Nephron (organoid): ENCODE measurements at regions not wholly inside any gene's neighbourhood (a gene's known extent, or its start where the extent isn't known, plus 50 kb on each side); places are given as distances from the start of the nearest gene placed in this dataset.

ENCODE experiments used
- H3K27ac Mint-ChIP-seq, 3 experiments: 2 replicates each; pipeline ENCODE4 v1.8.0; 2020; ENCODE audit warnings: mixed read lengths in 3 of 3, mild to moderate bottlenecking in 2 of 3, moderate library complexity in 1 of 3
- H3K27me3 Mint-ChIP-seq: 2 replicates; pipeline ENCODE4 v1.8.0; 2021; ENCODE audit warnings: low read depth, mild to moderate bottlenecking, moderate library complexity, mixed read lengths
- H3K36me3 Mint-ChIP-seq: 2 replicates; pipeline ENCODE4 v1.8.0; 2020; ENCODE audit warnings: low read depth, mixed read lengths
- H3K4me1 Mint-ChIP-seq: 2 replicates; pipeline ENCODE4 v1.8.0; 2020; ENCODE audit warnings: mixed read lengths
- H3K4me3 Mint-ChIP-seq, 3 experiments: 2 replicates each; pipeline ENCODE4 v1.8.0; 2020; ENCODE audit warnings: mild to moderate bottlenecking in 3 of 3, mixed read lengths in 3 of 3, moderate library complexity in 2 of 3
- H3K9me3 Mint-ChIP-seq: 2 replicates; pipeline ENCODE4 v1.8.0; 2020; ENCODE audit warnings: mixed read lengths
- TF ChIP-seq, protein P1 (sequence below), 3 experiments: fragments of 200-600 bp; sonication (generic); IDR thresholded peaks; one replicate each; pipeline ENCODE4 v1.5.0; 2021; ENCODE audit warnings: antibody characterized with exemption in 3 of 3; ENCODE audit not compliant: unreplicated experiment in 3 of 3

DNA sequence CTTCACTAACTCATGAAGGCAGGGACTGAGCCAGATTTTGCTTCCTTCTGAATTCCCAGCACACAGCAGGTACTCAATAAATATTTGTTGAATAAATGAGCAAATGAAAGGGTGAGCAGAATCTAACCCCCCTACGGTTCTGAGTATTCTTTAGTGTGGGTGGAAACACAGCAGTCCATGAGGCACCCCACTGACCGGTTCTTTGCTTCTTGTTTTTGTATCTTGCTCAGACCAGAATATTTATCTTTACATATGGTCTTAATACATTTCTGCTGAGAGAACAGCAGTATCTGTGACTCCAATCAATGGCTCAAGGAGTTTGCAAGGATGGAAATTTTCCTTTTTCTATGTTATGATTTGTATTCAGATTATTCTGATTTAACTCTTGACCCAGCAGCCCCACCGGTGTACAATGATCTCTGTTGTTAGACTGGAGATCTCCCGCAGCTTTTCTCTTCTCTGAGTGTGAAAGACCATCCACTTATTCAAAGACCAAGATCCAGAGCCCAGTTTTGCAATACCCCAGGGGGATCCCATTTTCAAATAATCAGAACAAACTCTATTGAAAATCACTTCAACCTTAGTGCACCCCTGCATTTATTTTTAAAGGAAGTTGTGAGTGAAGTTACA lies 506.5 kb upstream of the TNP1 start:
- TF ChIP-seq, protein P1, sequence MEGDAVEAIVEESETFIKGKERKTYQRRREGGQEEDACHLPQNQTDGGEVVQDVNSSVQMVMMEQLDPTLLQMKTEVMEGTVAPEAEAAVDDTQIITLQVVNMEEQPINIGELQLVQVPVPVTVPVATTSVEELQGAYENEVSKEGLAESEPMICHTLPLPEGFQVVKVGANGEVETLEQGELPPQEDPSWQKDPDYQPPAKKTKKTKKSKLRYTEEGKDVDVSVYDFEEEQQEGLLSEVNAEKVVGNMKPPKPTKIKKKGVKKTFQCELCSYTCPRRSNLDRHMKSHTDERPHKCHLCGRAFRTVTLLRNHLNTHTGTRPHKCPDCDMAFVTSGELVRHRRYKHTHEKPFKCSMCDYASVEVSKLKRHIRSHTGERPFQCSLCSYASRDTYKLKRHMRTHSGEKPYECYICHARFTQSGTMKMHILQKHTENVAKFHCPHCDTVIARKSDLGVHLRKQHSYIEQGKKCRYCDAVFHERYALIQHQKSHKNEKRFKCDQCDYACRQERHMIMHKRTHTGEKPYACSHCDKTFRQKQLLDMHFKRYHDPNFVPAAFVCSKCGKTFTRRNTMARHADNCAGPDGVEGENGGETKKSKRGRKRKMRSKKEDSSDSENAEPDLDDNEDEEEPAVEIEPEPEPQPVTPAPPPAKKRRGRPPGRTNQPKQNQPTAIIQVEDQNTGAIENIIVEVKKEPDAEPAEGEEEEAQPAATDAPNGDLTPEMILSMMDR (IDR thresholded peaks at IDR 0.05; ENCODE audit: unreplicated experiment in 3 of 3): no peak
- Mint-ChIP-seq H3K4me3 (no peak overlapping the region), H3K27ac (no peak overlapping the region), H3K36me3 (peaks cover 3% of the 10 kb centered on the region), H3K27me3 (no peaks in the 10 kb centered on the region), H3K4me1 (peaks cover 34% of the 10 kb centered on the region), H3K9me3 (no peaks in the 10 kb centered on the region)

DNA sequence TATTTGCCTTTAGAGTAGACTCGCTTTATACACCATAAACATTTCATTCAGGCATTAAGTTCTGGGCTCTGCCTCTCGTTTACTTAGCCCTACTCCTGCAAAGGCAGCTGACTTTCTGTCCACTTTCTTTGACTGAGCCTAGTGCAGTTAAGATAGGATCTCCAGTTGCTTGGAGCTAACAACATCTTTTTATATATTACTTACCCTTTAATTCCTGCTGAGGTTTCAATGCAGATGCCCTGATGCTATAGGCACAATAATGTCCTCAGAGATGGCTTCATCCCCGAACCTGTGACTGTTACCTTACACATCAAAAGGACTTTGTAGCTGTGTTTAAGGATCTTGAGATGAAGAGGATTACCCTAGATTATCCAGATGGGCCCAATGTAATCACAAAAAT lies 505.8 kb upstream of the TNP1 start:
- Mint-ChIP-seq H3K4me1 (peaks cover 41% of the 10 kb centered on the region), H3K9me3 (no peaks in the 10 kb centered on the region), H3K36me3 (peaks cover 3% of the 10 kb centered on the region), H3K4me3 (no peak overlapping the region), H3K27me3 (no peaks in the 10 kb centered on the region), H3K27ac (no peak overlapping the region)
- TF ChIP-seq, protein P1 (IDR thresholded peaks at IDR 0.05; ENCODE audit: unreplicated experiment in 3 of 3): no peak

- H3K27me3 Mint-ChIP-seq: no peaks in the 10 kb centered on the region
- H3K4me1 Mint-ChIP-seq: peaks cover 53% of the 10 kb centered on the region
- peak overlapping the region in 2 of 3 experiments; percentile 6 to 98 for H3K27ac Mint-ChIP-seq
- H3K9me3 Mint-ChIP-seq: no peaks in the 10 kb centered on the region
- no peaks in the 10 kb centered on the region for H3K36me3 Mint-ChIP-seq
- TF ChIP-seq, protein P1 (IDR thresholded peaks at IDR 0.05; ENCODE audit: unreplicated experiment in 3 of 3): no peak
- H3K4me3 Mint-ChIP-seq: no peak overlapping the region
These were observed 504.4 kb upstream of the TNP1 start for GRCh38 chr2:217364224-217364623.

DNA sequence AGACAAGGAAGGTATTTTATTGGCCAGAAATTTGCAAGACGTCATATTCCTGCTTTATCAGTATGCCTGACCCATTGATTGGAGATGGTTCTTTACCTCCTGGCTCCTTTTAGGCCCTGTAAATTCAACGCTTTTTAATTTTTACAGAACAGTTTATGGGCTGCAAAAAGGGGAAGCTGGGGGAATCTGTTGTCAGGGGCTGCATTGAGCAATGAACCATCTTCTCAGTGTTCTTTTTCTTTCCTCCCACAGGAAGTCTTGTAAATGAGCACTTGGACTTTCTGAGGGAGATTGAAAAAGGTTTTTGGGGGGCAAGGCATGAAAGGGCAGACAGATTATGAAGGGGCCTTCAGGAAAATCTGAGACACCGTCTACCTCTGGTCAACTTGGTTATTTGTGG lies 503.6 kb upstream of the TNP1 start:
- TF ChIP-seq, protein P1 (IDR thresholded peaks at IDR 0.05; ENCODE audit: unreplicated experiment in 3 of 3): no peak
- H3K4me1 Mint-ChIP-seq: peaks cover 52% of the 10 kb centered on the region
- no peaks in the 10 kb centered on the region for H3K27me3 Mint-ChIP-seq
- H3K36me3 Mint-ChIP-seq: no peaks in the 10 kb centered on the region
- no peak overlapping the region for H3K4me3 Mint-ChIP-seq
- no peaks in the 10 kb centered on the region for H3K9me3 Mint-ChIP-seq
- peak overlapping the region in 1 of 3 experiments; percentile 98 for H3K27ac Mint-ChIP-seq

GRCh38 chr2:217362710-217363109 lies 502.8 kb upstream of the TNP1 start:
- H3K27ac Mint-ChIP-seq: peak overlapping the region in 2 of 3 experiments; percentile 93 to 98
- no peaks in the 10 kb centered on the region for H3K9me3 Mint-ChIP-seq
- peaks cover 55% of the 10 kb centered on the region for H3K4me1 Mint-ChIP-seq
- TF ChIP-seq, protein P1 (IDR thresholded peaks at IDR 0.05; ENCODE audit: unreplicated experiment in 3 of 3): no peak
- no peaks in the 10 kb centered on the region for H3K36me3 Mint-ChIP-seq
- no peaks in the 10 kb centered on the region for H3K27me3 Mint-ChIP-seq
- no peak overlapping the region for H3K4me3 Mint-ChIP-seq

DNA sequence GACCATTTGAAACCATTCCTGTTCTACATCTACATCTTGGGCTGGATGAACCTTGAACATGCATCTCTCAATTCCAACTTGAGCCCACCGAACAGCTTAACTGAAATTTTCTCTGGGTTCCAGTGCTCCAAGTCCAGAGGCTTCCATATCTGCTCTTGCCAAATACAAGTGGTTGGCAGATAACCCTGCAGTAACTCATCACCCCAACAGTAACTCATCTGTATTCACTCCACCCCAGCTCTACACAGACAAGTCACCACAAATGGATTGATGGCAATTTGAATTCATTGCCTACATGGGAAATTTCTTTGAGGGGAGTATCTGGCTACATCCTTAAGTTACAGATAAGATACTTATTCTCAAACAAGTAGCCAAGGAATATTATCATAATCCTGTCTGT lies 502.4 kb upstream of the TNP1 start:
- TF ChIP-seq, protein P1 (IDR thresholded peaks at IDR 0.05; ENCODE audit: unreplicated experiment in 3 of 3): no peak
- peak overlapping the region in 2 of 3 experiments; percentile 93 to 98 for H3K27ac Mint-ChIP-seq
- no peaks in the 10 kb centered on the region for H3K9me3 Mint-ChIP-seq
- no peak overlapping the region for H3K4me3 Mint-ChIP-seq
- no peaks in the 10 kb centered on the region for H3K27me3 Mint-ChIP-seq
- H3K4me1 Mint-ChIP-seq: peaks cover 56% of the 10 kb centered on the region
- H3K36me3 Mint-ChIP-seq: no peaks in the 10 kb centered on the region
